ENCODE measurements at regions not wholly inside any gene's neighbourhood (a gene's known extent, or its start where the extent isn't known, plus 50 kb on each side); places are given as distances from the start of the nearest gene placed in this dataset.

GRCh38 chr2:74735564-74735963 lies 81.5 kb downstream of the SEMA4F start:
- TF ChIP-seq POLR2A (IDR thresholded peaks at IDR 0.05) (no peak), CTCF (IDR thresholded peaks at IDR 0.05) (no peak)

All from body of pancreas (tissue), 4 donors.